GM12875 (cell line): ENCODE measurements at regions not wholly inside any gene's neighbourhood (a gene's known extent, or its start where the extent isn't known, plus 50 kb on each side); places are given as distances from the start of the nearest gene placed in this dataset.

Source experiments
- H3K4me3 ChIP-seq: one replicate; pipeline ENCODE4 v1.5.1; 2011; ENCODE audit warnings: low read depth, low read length, control low read depth
- TF ChIP-seq, protein P1 (sequence below): IDR thresholded peaks from 2 replicates; pipeline ENCODE4 v1.5.1; 2011; ENCODE audit warnings: low read depth, mild to moderate bottlenecking, control low read depth, inconsistent platforms, low read length, moderate library complexity, borderline replicate concordance; ENCODE audit not compliant: insufficient read depth

DNA sequence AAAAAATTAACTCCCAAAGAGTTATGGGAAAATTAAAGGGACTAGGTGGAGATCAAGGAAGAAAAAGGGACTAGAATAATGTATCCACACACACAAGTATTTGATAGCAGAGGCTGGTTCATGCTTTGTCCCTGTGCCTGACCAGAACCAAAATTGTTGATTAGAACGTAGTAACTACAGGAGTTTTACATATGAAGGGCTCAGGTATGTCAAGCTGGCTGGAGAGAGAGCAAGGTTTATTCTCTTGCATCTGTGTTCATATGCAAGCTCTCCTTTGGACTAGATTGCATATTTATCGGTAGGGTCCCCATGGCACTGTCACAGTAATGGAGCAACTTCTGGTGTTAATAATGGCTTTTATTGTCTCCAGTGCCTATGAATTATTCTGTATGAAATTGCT, 239.9 kb upstream of the TRPM3 start:
- H3K4me3 ChIP-seq, result no peak overlapping the region
- TF ChIP-seq, protein P1, sequence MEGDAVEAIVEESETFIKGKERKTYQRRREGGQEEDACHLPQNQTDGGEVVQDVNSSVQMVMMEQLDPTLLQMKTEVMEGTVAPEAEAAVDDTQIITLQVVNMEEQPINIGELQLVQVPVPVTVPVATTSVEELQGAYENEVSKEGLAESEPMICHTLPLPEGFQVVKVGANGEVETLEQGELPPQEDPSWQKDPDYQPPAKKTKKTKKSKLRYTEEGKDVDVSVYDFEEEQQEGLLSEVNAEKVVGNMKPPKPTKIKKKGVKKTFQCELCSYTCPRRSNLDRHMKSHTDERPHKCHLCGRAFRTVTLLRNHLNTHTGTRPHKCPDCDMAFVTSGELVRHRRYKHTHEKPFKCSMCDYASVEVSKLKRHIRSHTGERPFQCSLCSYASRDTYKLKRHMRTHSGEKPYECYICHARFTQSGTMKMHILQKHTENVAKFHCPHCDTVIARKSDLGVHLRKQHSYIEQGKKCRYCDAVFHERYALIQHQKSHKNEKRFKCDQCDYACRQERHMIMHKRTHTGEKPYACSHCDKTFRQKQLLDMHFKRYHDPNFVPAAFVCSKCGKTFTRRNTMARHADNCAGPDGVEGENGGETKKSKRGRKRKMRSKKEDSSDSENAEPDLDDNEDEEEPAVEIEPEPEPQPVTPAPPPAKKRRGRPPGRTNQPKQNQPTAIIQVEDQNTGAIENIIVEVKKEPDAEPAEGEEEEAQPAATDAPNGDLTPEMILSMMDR, result no peak

DNA sequence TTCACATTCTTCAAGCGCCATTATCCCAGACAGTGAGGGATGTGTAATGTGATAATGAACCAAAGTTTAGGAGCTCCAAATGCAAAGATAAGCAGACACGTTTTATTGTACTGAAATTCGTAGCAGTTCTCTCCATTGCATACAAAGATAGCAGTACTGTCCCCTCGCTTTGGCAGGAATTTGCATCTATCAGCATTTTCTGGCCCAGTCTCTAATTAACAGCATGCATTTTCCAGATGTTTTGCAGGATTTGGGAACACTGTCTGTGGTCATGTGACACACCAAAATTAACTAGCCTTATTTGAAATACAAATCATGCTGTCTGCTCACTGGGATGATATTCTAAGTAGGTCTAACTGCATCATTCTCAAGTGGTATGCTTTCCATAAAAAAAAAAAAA, 235.9 kb upstream of the TRPM3 start:
- TF ChIP-seq, protein P1, result no peak
- no peak overlapping the region for H3K4me3 ChIP-seq

DNA sequence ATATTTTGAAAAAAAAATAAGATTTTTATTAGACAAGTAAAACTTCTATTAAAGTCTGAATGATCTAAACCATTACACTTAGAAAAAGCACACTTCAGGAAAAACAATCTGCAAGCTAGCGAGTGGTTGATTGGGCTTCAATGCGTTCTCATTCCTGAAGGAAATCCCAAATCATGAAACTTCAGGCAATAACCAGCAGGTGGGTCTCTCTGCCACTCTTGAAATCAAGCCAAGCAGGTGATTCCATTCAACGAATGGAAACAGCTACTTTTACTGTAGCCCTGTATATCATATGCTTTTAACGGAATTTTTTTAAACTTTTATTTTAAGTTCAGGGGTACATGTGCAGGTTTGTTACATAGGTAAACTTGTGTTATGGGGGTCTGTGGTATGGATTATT, 234.5 kb upstream of the TRPM3 start:
- TF ChIP-seq, protein P1, result no peak
- no peak overlapping the region for H3K4me3 ChIP-seq

DNA sequence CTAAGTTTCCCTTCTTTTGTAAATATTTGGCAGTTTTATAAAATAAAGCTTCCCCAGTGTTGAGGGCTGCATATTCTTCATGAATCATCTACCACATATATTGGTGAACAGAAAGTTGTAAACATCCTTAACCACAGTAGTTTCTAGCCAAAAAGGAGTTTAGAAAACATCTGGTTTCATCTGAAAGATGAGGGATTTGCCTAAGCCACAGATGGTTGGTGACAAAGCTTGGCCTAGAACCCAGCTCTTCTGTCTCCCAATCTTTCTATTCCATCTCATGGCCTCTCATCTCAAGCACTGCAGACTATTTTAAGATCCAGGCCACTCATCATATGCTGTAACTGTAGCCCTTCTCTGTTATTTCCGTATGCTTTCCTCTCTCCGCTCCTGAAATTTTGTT, 232.3 kb upstream of the TRPM3 start:
- TF ChIP-seq, protein P1, result no peak
- H3K4me3 ChIP-seq, result no peak overlapping the region

DNA sequence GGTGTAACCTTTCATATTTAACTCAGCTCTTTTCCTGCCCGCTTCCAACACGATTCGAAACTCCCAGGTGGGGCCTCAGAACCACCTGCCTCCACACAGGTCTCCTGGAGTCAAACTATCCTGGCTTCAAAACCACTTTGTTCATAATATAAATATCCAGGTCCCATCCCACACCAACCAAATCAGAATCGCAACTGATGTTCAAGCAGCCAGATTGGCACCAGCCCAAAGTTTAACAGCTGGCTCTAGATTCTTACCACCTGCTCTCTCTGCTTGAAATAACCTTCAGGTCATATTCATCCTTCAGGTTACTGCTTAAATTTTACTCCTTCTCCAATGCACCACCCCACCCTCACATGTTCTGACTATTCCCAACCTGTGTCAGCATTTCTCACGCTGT, 231.4 kb upstream of the TRPM3 start:
- H3K4me3 ChIP-seq, result no peak overlapping the region
- TF ChIP-seq, protein P1, result no peak

DNA sequence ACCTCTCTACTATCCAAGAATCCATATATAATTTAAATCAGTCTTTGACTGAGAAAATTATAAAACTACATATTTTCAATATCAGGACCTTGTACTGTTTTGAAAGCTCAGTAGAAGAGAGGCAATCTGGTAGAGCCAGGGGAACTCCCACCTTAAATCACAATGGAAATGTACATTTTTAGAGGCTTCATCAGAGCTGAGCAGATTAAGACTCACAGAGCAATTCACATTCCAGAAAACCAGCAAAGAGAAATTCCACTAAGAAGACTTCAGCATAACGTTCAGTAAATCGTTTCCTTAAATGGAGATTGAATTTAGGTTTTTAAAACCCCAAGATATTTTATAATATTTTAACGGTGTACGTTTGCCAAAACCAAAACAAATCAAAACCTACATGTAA, 227.8 kb upstream of the TRPM3 start:
- H3K4me3 ChIP-seq, result no peak overlapping the region
- TF ChIP-seq, protein P1, result no peak

DNA sequence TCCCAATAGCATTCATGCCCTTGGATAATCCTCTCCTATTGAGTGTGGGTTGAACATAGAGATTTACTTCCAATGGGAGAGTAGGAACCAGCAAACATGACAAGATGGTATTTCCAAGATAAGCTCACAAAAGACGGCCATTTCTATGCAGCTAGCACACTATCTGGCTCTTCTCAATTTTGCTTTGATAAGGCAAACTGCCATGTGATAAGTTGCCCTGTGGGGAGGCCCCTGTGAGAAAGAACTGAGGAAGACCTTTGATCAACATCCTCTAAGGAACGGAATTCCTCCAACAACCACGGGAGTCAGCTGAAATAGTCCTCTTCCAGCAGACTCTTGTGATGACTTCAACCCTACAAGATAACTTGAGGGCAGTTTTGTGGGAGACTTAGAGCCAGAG, 211.9 kb upstream of the TRPM3 start:
- no peak overlapping the region for H3K4me3 ChIP-seq
- TF ChIP-seq, protein P1, result no peak
